B cell (primary cell): ENCODE measurements at regions not wholly inside any gene's neighbourhood (a gene's known extent, or its start where the extent isn't known, plus 50 kb on each side); places are given as distances from the start of the nearest gene placed in this dataset.

ENCODE experiments used
- ATAC-seq: fragments of 200-7000 bp; cut with Tn5 transposase; one replicate; pipeline ENCODE4 v1.10.0; 2021; ENCODE audit warnings: low read depth, mild to moderate bottlenecking, moderate number of reproducible peaks, moderate library complexity
- CTCF ChIA-PET: fragments of 350-600 bp; sonication (Branson Sonifier 250); formaldehyde crosslinking; loops from one replicate; lab custom pipeline; 2021; ENCODE audit warnings: antibody characterized with exemption, inconsistent platforms; lab: Charles Lee
- POLR2A ChIA-PET: fragments of 350-600 bp; sonication (Branson Sonifier 250); formaldehyde crosslinking; loops from one replicate; lab custom pipeline; 2021; ENCODE audit warnings: antibody characterized with exemption; lab: Charles Lee
- DNase-seq: peaks from one replicate; pipeline ENCODE4 v3.0.0; 2013
- H2AFZ ChIP-seq: 2 replicates; pipeline ENCODE4 v1.6.1; 2012; ENCODE audit warnings: mild to moderate bottlenecking, low read depth, low read length; ENCODE audit not compliant: insufficient read depth, poor library complexity, severe bottlenecking
- H3K27ac ChIP-seq, 2 donors: 1 replicate in 1 of 2; 2 replicates in 1 of 2; pipeline ENCODE4 v1.5.1; 2012 to 2013; ENCODE audit warnings: low read length in 2 of 2, mild to moderate bottlenecking in 2 of 2, moderate library complexity in 1 of 2
- H3K27me3 ChIP-seq, 4 experiments: fragments of 200-600 bp in 1 of 4; sonication (generic) in 1 of 4; replicated peaks in 1 of 4; 1 replicate in 2 of 4; 2 replicates in 2 of 4; pipeline versions ENCODE4 v1.6.1 to v1.7.0; 2013 to 2016; ENCODE audit warnings: low read length in 3 of 4, mild to moderate bottlenecking in 2 of 4, mixed read lengths in 1 of 4, moderate library complexity in 1 of 4; ENCODE audit not compliant: insufficient read depth in 4 of 4, control insufficient read depth in 3 of 4; ENCODE audit errors: control extremely low read depth in 1 of 4
- H3K36me3 ChIP-seq, 2 experiments: replicated peaks in 1 of 2; 1 replicate in 1 of 2; 2 replicates in 1 of 2; pipeline versions ENCODE4 v1.6.1 to v1.7.1; 2013; ENCODE audit warnings: low read length in 1 of 2; ENCODE audit not compliant: insufficient read depth in 2 of 2, control insufficient read depth in 1 of 2; ENCODE audit errors: control extremely low read depth in 1 of 2, extremely low read depth in 1 of 2
- H3K4me1 ChIP-seq, 2 donors: fragments of 200-600 bp in 1 of 2; sonication (generic) in 1 of 2; 1 replicate in 1 of 2; 2 replicates in 1 of 2; pipeline versions ENCODE4 v1.5.1 to v1.6.1; 2013 to 2017; ENCODE audit warnings: low read length in 2 of 2; ENCODE audit not compliant: control insufficient read depth in 2 of 2, insufficient read depth in 2 of 2
- H3K4me2 ChIP-seq: replicated peaks from 2 replicates; pipeline ENCODE3; 2012; ENCODE audit warnings: mild to moderate bottlenecking, low read depth, low read length; ENCODE audit not compliant: poor library complexity, severe bottlenecking
- H3K4me3 ChIP-seq, 5 experiments: fragments of 200-600 bp in 1 of 5; sonication (generic) in 1 of 5; 1 replicate in 3 of 5; 2 replicates in 2 of 5; pipeline versions ENCODE4 v1.5.1 to v1.7.0; 2011 to 2016; ENCODE audit warnings: low read length in 4 of 5, mild to moderate bottlenecking in 4 of 5, low read depth in 2 of 5, control low read depth in 1 of 5, moderate library complexity in 1 of 5; ENCODE audit not compliant: insufficient read depth in 1 of 5; ENCODE audit errors: control extremely low read depth in 1 of 5, extremely low read depth in 1 of 5
- H3K79me2 ChIP-seq: fragments of 200-600 bp; sonication (generic); one replicate; pipeline ENCODE4 v1.6.0; 2016; ENCODE audit warnings: low read length; ENCODE audit not compliant: control insufficient read depth, insufficient read depth
- H3K9ac ChIP-seq: fragments of 200-600 bp; sonication (generic); 2 replicates; pipeline ENCODE4 v1.6.1; 2017; ENCODE audit warnings: mild to moderate bottlenecking, low read length, moderate library complexity
- H3K9me3 ChIP-seq, 3 donors: one replicate each; pipeline versions ENCODE4 v1.6.1 to v1.7.1; 2013; ENCODE audit warnings: low read length in 2 of 3; ENCODE audit not compliant: control insufficient read depth in 2 of 3, insufficient read depth in 1 of 3; ENCODE audit errors: control extremely low read depth in 1 of 3
- H4K20me1 ChIP-seq: 2 replicates; pipeline ENCODE4 v1.6.0; 2012; ENCODE audit warnings: mild to moderate bottlenecking, low read length; ENCODE audit not compliant: insufficient read depth, control insufficient read depth, poor library complexity, severe bottlenecking
- H3K27ac Mint-ChIP-seq: one replicate; pipeline ENCODE4 v1.8.0; 2021; ENCODE audit warnings: mixed read lengths
- H3K27me3 Mint-ChIP-seq: one replicate; pipeline ENCODE4 v1.8.0; 2021; ENCODE audit warnings: mixed read lengths
- H3K4me1 Mint-ChIP-seq: one replicate; pipeline ENCODE4 v1.8.0; 2021; ENCODE audit warnings: mixed read lengths
- H3K4me3 Mint-ChIP-seq: one replicate; pipeline ENCODE4 v1.8.0; 2021; ENCODE audit warnings: mixed read lengths
- H3K9me3 Mint-ChIP-seq: one replicate; pipeline ENCODE4 v1.8.0; 2022; ENCODE audit warnings: mixed read lengths; ENCODE audit not compliant: insufficient read depth
- EZH2 ChIP-seq: IDR thresholded peaks from 2 replicates; pipeline ENCODE4 v1.6.1; 2012; ENCODE audit warnings: borderline replicate concordance, low read depth, mild to moderate bottlenecking, moderate library complexity, low read length; ENCODE audit not compliant: insufficient read depth, poor library complexity, severe bottlenecking
- WGBS: methylation state at CpG from one replicate; pipeline ENCODE4 v1.1.5; 2013; ENCODE audit warnings: missing lambda C conversion rate; ENCODE audit not compliant: insufficient coverage; 5-methylcytosine and 5-hydroxymethylcytosine counted together
- intact Hi-C: fragments of 100-400 bp; cut with micrococcal nuclease; formaldehyde crosslinking; loops from one replicate; pipeline ENCODE4 v1.10.0; 2022
- TF ChIP-seq, protein P1 (sequence below): fragments of 200-600 bp; IDR thresholded peaks from one replicate; pipeline ENCODE4 v1.8.0; 2022; ENCODE audit warnings: antibody characterized with exemption, mild to moderate bottlenecking

GRCh38 chr21:35428489-35428888 lies 379.4 kb upstream of the RUNX1 start:
- Histone ChIP-seq H4K20me1 (no peaks in the 10 kb centered on the region), H3K4me3 (no peak overlapping the region), H3K27ac (no peak overlapping the region), H3K27me3 (no peaks in the 10 kb centered on the region), H3K9ac (no peak overlapping the region), H3K36me3 (no peaks in the 10 kb centered on the region), H2AFZ (no peak overlapping the region), H3K9me3 (peaks cover 0 to 11% (median 6%) of the 10 kb centered on the region in 3 donors), H3K4me1 (no peaks in the 10 kb centered on the region), H3K79me2 (no peaks in the 10 kb centered on the region), H3K4me2 (no peak overlapping the region)
- 25% methylated on average over 5 of the region's 9 CpGs for WGBS
- ChIA-PET POLR2A (no interaction called here), CTCF (no interaction called here)
- no peak for ATAC-seq
- TF ChIP-seq, protein P1, sequence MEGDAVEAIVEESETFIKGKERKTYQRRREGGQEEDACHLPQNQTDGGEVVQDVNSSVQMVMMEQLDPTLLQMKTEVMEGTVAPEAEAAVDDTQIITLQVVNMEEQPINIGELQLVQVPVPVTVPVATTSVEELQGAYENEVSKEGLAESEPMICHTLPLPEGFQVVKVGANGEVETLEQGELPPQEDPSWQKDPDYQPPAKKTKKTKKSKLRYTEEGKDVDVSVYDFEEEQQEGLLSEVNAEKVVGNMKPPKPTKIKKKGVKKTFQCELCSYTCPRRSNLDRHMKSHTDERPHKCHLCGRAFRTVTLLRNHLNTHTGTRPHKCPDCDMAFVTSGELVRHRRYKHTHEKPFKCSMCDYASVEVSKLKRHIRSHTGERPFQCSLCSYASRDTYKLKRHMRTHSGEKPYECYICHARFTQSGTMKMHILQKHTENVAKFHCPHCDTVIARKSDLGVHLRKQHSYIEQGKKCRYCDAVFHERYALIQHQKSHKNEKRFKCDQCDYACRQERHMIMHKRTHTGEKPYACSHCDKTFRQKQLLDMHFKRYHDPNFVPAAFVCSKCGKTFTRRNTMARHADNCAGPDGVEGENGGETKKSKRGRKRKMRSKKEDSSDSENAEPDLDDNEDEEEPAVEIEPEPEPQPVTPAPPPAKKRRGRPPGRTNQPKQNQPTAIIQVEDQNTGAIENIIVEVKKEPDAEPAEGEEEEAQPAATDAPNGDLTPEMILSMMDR: no peak
- TF ChIP-seq EZH2: no peak
- Mint-ChIP-seq H3K27me3 (peaks cover 31% of the 10 kb centered on the region), H3K27ac (no peak overlapping the region), H3K4me1 (no peaks in the 10 kb centered on the region), H3K9me3 (peaks cover 7% of the 10 kb centered on the region), H3K4me3 (no peak overlapping the region)
- intact Hi-C loops: no loop called here
- DNase-seq: no peak

DNA sequence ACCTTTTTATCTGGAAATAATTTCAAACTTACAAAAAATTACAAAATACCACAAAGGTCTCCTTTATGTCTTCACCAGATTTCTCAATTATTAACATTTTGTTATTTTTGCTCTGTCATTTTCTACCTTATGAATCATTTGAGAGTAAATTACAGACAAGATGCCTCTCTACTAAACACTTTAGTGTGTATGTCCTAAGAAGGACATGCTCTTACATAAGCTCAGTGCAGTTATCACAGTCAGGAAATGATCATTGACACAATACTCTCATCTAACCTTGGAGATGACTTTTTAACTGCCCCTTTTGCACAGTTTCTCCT lies 378.9 kb upstream of the RUNX1 start:
- Histone ChIP-seq H3K4me2 (no peak overlapping the region), H3K4me3 (no peak overlapping the region), H3K27me3 (no peaks in the 10 kb centered on the region), H3K9me3 (peaks cover 0 to 6% (median 6%) of the 10 kb centered on the region in 3 donors), H3K79me2 (no peaks in the 10 kb centered on the region), H4K20me1 (no peaks in the 10 kb centered on the region), H2AFZ (no peak overlapping the region), H3K4me1 (no peaks in the 10 kb centered on the region), H3K27ac (no peak overlapping the region), H3K36me3 (no peaks in the 10 kb centered on the region), H3K9ac (no peak overlapping the region)
- peaks cover 31% of the 10 kb centered on the region for H3K27me3 Mint-ChIP-seq
- CTCF ChIA-PET: no interaction called here
- ATAC-seq (no peak), DNase-seq (no peak)
- no peak overlapping the region for H3K4me3 Mint-ChIP-seq
- H3K27ac Mint-ChIP-seq: no peak overlapping the region
- TF ChIP-seq, protein P1: no peak
- TF ChIP-seq EZH2: no peak
- POLR2A ChIA-PET: no interaction called here
- intact Hi-C loops: no loop called here
- peaks cover 6% of the 10 kb centered on the region for H3K9me3 Mint-ChIP-seq
- H3K4me1 Mint-ChIP-seq: no peaks in the 10 kb centered on the region
